ENCODE measurements at regions not wholly inside any gene's neighbourhood (a gene's known extent, or its start where the extent isn't known, plus 50 kb on each side); places are given as distances from the start of the nearest gene placed in this dataset.

- TF ChIP-seq CTCF (IDR thresholded peaks at IDR 0.05), result no peak
- TF ChIP-seq POLR2A (IDR thresholded peaks at IDR 0.05), result no peak
These were observed 191.8 kb downstream of the LPIN1 start for GRCh38 chr2:11938196-11938595.

Measured in Peyer's patch (tissue), 4 donors.